Stimulated activated naive CD8-positive, alpha-beta T cell treated with anti-CD3 and anti-CD28 coated beads, Interleukin-15, amount 100 ng/mL, for 72 hours (primary cell): ENCODE measurements at regions not wholly inside any gene's neighbourhood (a gene's known extent, or its start where the extent isn't known, plus 50 kb on each side); places are given as distances from the start of the nearest gene placed in this dataset.
"Not testable (repeated sequence)": the region's sequence is repeated elsewhere in the genome, so short reads cannot be mapped to it uniquely, and the experiment has no call there.

ENCODE experiments used
- ATAC-seq: fragments of 150-1000 bp; cut with Tn5 transposase; 2 replicates; pipeline ENCODE4 v1.10.0; 2021; ENCODE audit warnings: mild to moderate bottlenecking, moderate library complexity
- DNase-seq, 2 donors: peaks; one replicate each; pipeline ENCODE4 v3.0.0; 2021 to 2022
- H3K27ac Mint-ChIP-seq, 2 donors: one replicate each; pipeline ENCODE4 v1.8.0; 2022; ENCODE audit warnings: mild to moderate bottlenecking in 2 of 2, mixed read lengths in 2 of 2, moderate library complexity in 2 of 2
- H3K27me3 Mint-ChIP-seq: one replicate; pipeline ENCODE4 v1.8.0; 2022; ENCODE audit warnings: mixed read lengths
- H3K4me1 Mint-ChIP-seq: one replicate; pipeline ENCODE4 v1.8.0; 2022; ENCODE audit warnings: mild to moderate bottlenecking, mixed read lengths
- H3K4me3 Mint-ChIP-seq, 2 donors: one replicate each; pipeline ENCODE4 v1.8.0; 2022; ENCODE audit warnings: mild to moderate bottlenecking in 2 of 2, mixed read lengths in 2 of 2, moderate library complexity in 1 of 2
- H3K9me3 Mint-ChIP-seq, 2 donors: one replicate each; pipeline ENCODE4 v1.8.0; 2022; ENCODE audit warnings: mixed read lengths in 2 of 2

GRCh38 chr14:37791384-37792036, 196.1 kb downstream of the TTC6 start:
- H3K4me1 Mint-ChIP-seq: no peaks in the 10 kb centered on the region
- no peaks in the 10 kb centered on the region for H3K9me3 Mint-ChIP-seq
- ATAC-seq: no peak
- DNase-seq: no peak
- H3K27me3 Mint-ChIP-seq: no peaks in the 10 kb centered on the region
- no peak overlapping the region for H3K27ac Mint-ChIP-seq
- H3K4me3 Mint-ChIP-seq: no peak overlapping the region

GRCh38 chr14:37792124-37792523, 196.7 kb downstream of the TTC6 start:
- Mint-ChIP-seq H3K4me3 (no peak overlapping the region), H3K27ac (no peak overlapping the region), H3K9me3 (no peaks in the 10 kb centered on the region), H3K27me3 (no peaks in the 10 kb centered on the region), H3K4me1 (no peaks in the 10 kb centered on the region)
- ATAC-seq (no peak), DNase-seq (no peak)

- no peak for ATAC-seq
- no peak overlapping the region for H3K27ac Mint-ChIP-seq
- H3K27me3 Mint-ChIP-seq: no peaks in the 10 kb centered on the region
- no peak overlapping the region for H3K4me3 Mint-ChIP-seq
- H3K9me3 Mint-ChIP-seq: no peaks in the 10 kb centered on the region
- H3K4me1 Mint-ChIP-seq: no peaks in the 10 kb centered on the region
- DNase-seq: no peak
Measured at GRCh38 chr14:37796703-37797416, 201.4 kb downstream of the TTC6 start.

- Mint-ChIP-seq H3K4me1 (no peaks in the 10 kb centered on the region), H3K4me3 (no peak overlapping the region), H3K9me3 (no peaks in the 10 kb centered on the region), H3K27me3 (no peaks in the 10 kb centered on the region), H3K27ac (no peak overlapping the region)
- no peak for DNase-seq
- ATAC-seq: no peak
Measured at GRCh38 chr14:37797675-37798074, 202.2 kb downstream of the TTC6 start.

GRCh38 chr14:37807722-37808121, 212.3 kb downstream of the TTC6 start:
- Mint-ChIP-seq H3K4me1 (no peaks in the 10 kb centered on the region), H3K27ac (no peak overlapping the region), H3K9me3 (no peaks in the 10 kb centered on the region), H3K4me3 (no peak overlapping the region), H3K27me3 (no peaks in the 10 kb centered on the region)
- DNase-seq: no peak
- no peak for ATAC-seq

- ATAC-seq (no peak), DNase-seq (no peak)
- peaks cover 14% of the 10 kb centered on the region for H3K27me3 Mint-ChIP-seq
- no peaks in the 10 kb centered on the region for H3K9me3 Mint-ChIP-seq
- H3K4me3 Mint-ChIP-seq: no peak overlapping the region
- no peaks in the 10 kb centered on the region for H3K4me1 Mint-ChIP-seq
- H3K27ac Mint-ChIP-seq: no peak overlapping the region
Measured at GRCh38 chr14:37810094-37810801, 214.8 kb downstream of the TTC6 start.

- no peak overlapping the region for H3K4me3 Mint-ChIP-seq
- DNase-seq (no peak), ATAC-seq (no peak)
- no peaks in the 10 kb centered on the region for H3K9me3 Mint-ChIP-seq
- H3K27ac Mint-ChIP-seq: no peak overlapping the region
- no peaks in the 10 kb centered on the region for H3K4me1 Mint-ChIP-seq
- peaks cover 16% of the 10 kb centered on the region for H3K27me3 Mint-ChIP-seq
Measured at GRCh38 chr14:37813732-37814131, 218.3 kb downstream of the TTC6 start.

GRCh38 chr14:37816135-37816534, 220.7 kb downstream of the TTC6 start:
- no peak overlapping the region for H3K4me3 Mint-ChIP-seq
- DNase-seq: no peak
- no peaks in the 10 kb centered on the region for H3K9me3 Mint-ChIP-seq
- ATAC-seq: no peak
- H3K4me1 Mint-ChIP-seq: no peaks in the 10 kb centered on the region
- no peak overlapping the region for H3K27ac Mint-ChIP-seq
- H3K27me3 Mint-ChIP-seq: peaks cover 16% of the 10 kb centered on the region

- no peak for DNase-seq
- no peak overlapping the region for H3K27ac Mint-ChIP-seq
- H3K9me3 Mint-ChIP-seq: no peaks in the 10 kb centered on the region
- no peaks in the 10 kb centered on the region for H3K4me1 Mint-ChIP-seq
- H3K27me3 Mint-ChIP-seq: peaks cover 16% of the 10 kb centered on the region
- no peak for ATAC-seq
- no peak overlapping the region for H3K4me3 Mint-ChIP-seq
Measured at GRCh38 chr14:37816743-37817295, 221.4 kb downstream of the TTC6 start.

GRCh38 chr14:37819155-37820015, 224.0 kb downstream of the TTC6 start:
- peaks cover 9% of the 10 kb centered on the region for H3K27me3 Mint-ChIP-seq
- H3K9me3 Mint-ChIP-seq: no peaks in the 10 kb centered on the region
- no peaks in the 10 kb centered on the region for H3K4me1 Mint-ChIP-seq
- no peak for ATAC-seq
- no peak overlapping the region for H3K27ac Mint-ChIP-seq
- DNase-seq: no peak
- no peak overlapping the region for H3K4me3 Mint-ChIP-seq

- not testable (repeated sequence) for ATAC-seq, H3K4me1 Mint-ChIP-seq, H3K9me3 Mint-ChIP-seq, H3K27me3 Mint-ChIP-seq, DNase-seq, H3K4me3 Mint-ChIP-seq
- peak overlapping the region; percentile 27 to 54 for H3K27ac Mint-ChIP-seq
Measured at GRCh38 chr14:37820810-37821209, 225.4 kb downstream of the TTC6 start.

- ATAC-seq (no peak), DNase-seq (no peak)
- no peaks in the 10 kb centered on the region for H3K4me1 Mint-ChIP-seq
- H3K4me3 Mint-ChIP-seq: no peak overlapping the region
- H3K27ac Mint-ChIP-seq: no peak overlapping the region
- no peaks in the 10 kb centered on the region for H3K27me3 Mint-ChIP-seq
- no peaks in the 10 kb centered on the region for H3K9me3 Mint-ChIP-seq
Measured at GRCh38 chr14:37824939-37825712, 229.7 kb downstream of the TTC6 start.

- H3K4me1 Mint-ChIP-seq: no peaks in the 10 kb centered on the region
- H3K27me3 Mint-ChIP-seq: no peaks in the 10 kb centered on the region
- H3K9me3 Mint-ChIP-seq: peaks cover 6 to 9% of the 10 kb centered on the region in 2 donors
- no peak overlapping the region for H3K4me3 Mint-ChIP-seq
- H3K27ac Mint-ChIP-seq: no peak overlapping the region
- DNase-seq (no peak), ATAC-seq (no peak)
Measured at GRCh38 chr14:37826869-37827268, 231.4 kb downstream of the TTC6 start.

- Mint-ChIP-seq H3K9me3 (peaks cover 21 to 29% of the 10 kb centered on the region in 2 donors), H3K27ac (no peak overlapping the region), H3K4me3 (no peak overlapping the region), H3K27me3 (no peaks in the 10 kb centered on the region), H3K4me1 (no peaks in the 10 kb centered on the region)
- DNase-seq (no peak), ATAC-seq (no peak)
Measured at GRCh38 chr14:37830271-37830670, 234.8 kb downstream of the TTC6 start.

- DNase-seq: no peak
- H3K27me3 Mint-ChIP-seq: no peaks in the 10 kb centered on the region
- no peak for ATAC-seq
- no peak overlapping the region for H3K27ac Mint-ChIP-seq
- peaks cover 33 to 48% of the 10 kb centered on the region in 2 donors for H3K9me3 Mint-ChIP-seq
- no peaks in the 10 kb centered on the region for H3K4me1 Mint-ChIP-seq
- no peak overlapping the region for H3K4me3 Mint-ChIP-seq
Measured at GRCh38 chr14:37834275-37834674, 238.8 kb downstream of the TTC6 start.
